Erythroblast (primary cell): ENCODE measurements at regions not wholly inside any gene's neighbourhood (a gene's known extent, or its start where the extent isn't known, plus 50 kb on each side); places are given as distances from the start of the nearest gene placed in this dataset.

Source experiments
- GATA1 ChIP-seq: IDR thresholded peaks from 2 replicates; pipeline ENCODE4 v1.6.1; 2011; ENCODE audit warnings: low read depth, mild to moderate bottlenecking, control low read depth, low read length, moderate library complexity
- POLR2A ChIP-seq: IDR thresholded peaks from 2 replicates; pipeline ENCODE4 v1.6.1; 2011; ENCODE audit warnings: mild to moderate bottlenecking, low read length

GRCh38 chr7:17038783-17039170, 157.0 kb upstream of the AGR3 start:
- TF ChIP-seq POLR2A: no peak
- no peak for TF ChIP-seq GATA1
